GM12878 (cell line): ENCODE measurements at regions not wholly inside any gene's neighbourhood (a gene's known extent, or its start where the extent isn't known, plus 50 kb on each side); places are given as distances from the start of the nearest gene placed in this dataset.

Experiments
- ATAC-seq: fragments of 200-7000 bp; cut with Tn5 transposase; 3 replicates; pipeline ENCODE4 v1.9.1; 2020; ENCODE audit warnings: mild to moderate bottlenecking, moderate library complexity
- BruUV-seq: library from RNA; stranded (reverse); fragments of 400-500 nt; replicated peaks from 2 replicates; lab custom pipeline; 2021; lab: Mats Ljungman, UMichigan
- CTCF ChIA-PET: fragments of 300-600 bp; sonication (Branson Sonifier 250); formaldehyde crosslinking; extraction: SDS; loops from one replicate; lab custom pipeline; 2021; ENCODE audit warnings: inconsistent platforms; lab: Yijun Ruan, JAX
- POLR2A ChIA-PET: fragments of 350-600 bp; formaldehyde crosslinking; extraction: SDS; loops from one replicate; lab custom pipeline; 2021; ENCODE audit warnings: inconsistent platforms; lab: Charles Lee
- RAD21 ChIA-PET: fragments of 300-600 bp; sonication (Branson Sonifier 250); formaldehyde crosslinking; loops from one replicate; lab custom pipeline; 2023; ENCODE audit warnings: antibody characterized with exemption; ENCODE audit not compliant: unreplicated experiment; lab: Charles Lee
- SMC1A ChIA-PET: fragments of 300-600 bp; sonication (Branson Sonifier 250); formaldehyde crosslinking; loops from one replicate; lab custom pipeline; 2023; ENCODE audit not compliant: unreplicated experiment, uncharacterized antibody; lab: Charles Lee
- DNase-seq: peaks from one replicate; pipeline ENCODE4 v3.0.0-alpha.2; 2011; ENCODE audit warnings: low read depth, low spot score
- FAIRE-seq: peaks from 3 replicates; lab custom pipeline; 2011; peaks lifted over from hg19 to GRCh38; lab: Jason Lieb, UNC
- H2AFZ ChIP-seq: 2 replicates; pipeline ENCODE4 v1.6.0; 2011; ENCODE audit warnings: low read depth, low read length, control low read depth; ENCODE audit not compliant: control insufficient read depth
- H3K27ac ChIP-seq: 2 replicates; pipeline ENCODE4 v1.5.1; 2011; ENCODE audit warnings: control low read depth; ENCODE audit not compliant: control insufficient read depth, insufficient read depth
- H3K27me3 ChIP-seq, 2 experiments: replicated peaks in 1 of 2; 2 replicates each; pipeline versions ENCODE4 v1.6.0 to v1.6.1; 2011; ENCODE audit warnings: low read length in 1 of 2; ENCODE audit not compliant: control insufficient read depth in 2 of 2, insufficient read depth in 2 of 2
- H3K36me3 ChIP-seq, 2 experiments: 2 replicates each; pipeline ENCODE4 v1.5.1; 2011; ENCODE audit warnings: low read length in 1 of 2; ENCODE audit not compliant: control insufficient read depth in 2 of 2, insufficient read depth in 2 of 2
- H3K4me1 ChIP-seq: 2 replicates; pipeline ENCODE4 v1.6.1; 2011; ENCODE audit warnings: mild to moderate bottlenecking, low read length, moderate library complexity, mixed read lengths; ENCODE audit not compliant: control insufficient read depth, insufficient read depth
- H3K4me2 ChIP-seq: 2 replicates; pipeline ENCODE4 v1.6.0; 2011; ENCODE audit warnings: control low read depth; ENCODE audit not compliant: control insufficient read depth, insufficient read depth
- H3K4me3 ChIP-seq: fragments of 200-600 bp; sonication (generic); 2 replicates; pipeline ENCODE4 v1.5.1; 2016
- H3K79me2 ChIP-seq: 2 replicates; pipeline ENCODE4 v1.6.0; 2011; ENCODE audit warnings: low read length; ENCODE audit not compliant: control insufficient read depth, insufficient read depth
- H3K9ac ChIP-seq: 2 replicates; pipeline ENCODE4 v1.8.0; 2011; ENCODE audit warnings: low read length, control low read depth, mixed read lengths; ENCODE audit not compliant: control insufficient read depth, insufficient read depth
- H3K9me3 ChIP-seq: replicated peaks from 3 replicates; pipeline ENCODE4 v1.5.1; 2011; ENCODE audit warnings: mild to moderate bottlenecking, low read length; ENCODE audit not compliant: control insufficient read depth, insufficient read depth
- H4K20me1 ChIP-seq: 2 replicates; pipeline ENCODE4 v1.6.0; 2011; ENCODE audit not compliant: control insufficient read depth, insufficient read depth
- ATF3 ChIP-seq: IDR thresholded peaks from 2 replicates; pipeline ENCODE4 v1.6.1; 2011; ENCODE audit warnings: low read depth, mild to moderate bottlenecking, low read length, moderate library complexity, borderline replicate concordance; ENCODE audit errors: extremely low read depth
- E2F4 ChIP-seq: IDR thresholded peaks from 2 replicates; pipeline ENCODE4 v1.6.1; 2012; ENCODE audit warnings: low read depth, low read length, improper control_type of control experiment
- EGR1 ChIP-seq, 2 experiments: IDR thresholded peaks; 1 replicate in 1 of 2; 2 replicates in 1 of 2; pipeline ENCODE4 v1.6.1; 2011 to 2012; ENCODE audit warnings: low read depth in 2 of 2, low read length in 2 of 2, borderline replicate concordance in 1 of 2, mild to moderate bottlenecking in 1 of 2, moderate library complexity in 1 of 2
- KDM1A ChIP-seq: fragments of 200-600 bp; sonication (generic); IDR thresholded peaks from 2 replicates; pipeline ENCODE4 v1.6.1; 2016; ENCODE audit warnings: borderline replicate concordance
- LARP7 ChIP-seq: fragments of 450-650 bp; IDR thresholded peaks from 2 replicates; pipeline ENCODE4 v1.6.1; 2017; ENCODE audit warnings: mild to moderate bottlenecking
- PAX8 ChIP-seq: fragments of 450-650 bp; IDR thresholded peaks from 2 replicates; pipeline ENCODE4 v1.6.1; 2017; ENCODE audit warnings: mild to moderate bottlenecking, moderate library complexity
- SUPT20H ChIP-seq: IDR thresholded peaks from 2 replicates; pipeline ENCODE4 v1.6.1; 2011; ENCODE audit warnings: low read depth, mild to moderate bottlenecking, low read length, moderate library complexity, borderline replicate concordance; ENCODE audit not compliant: control insufficient read depth
- ZNF207 ChIP-seq: fragments of 450-650 bp; IDR thresholded peaks from 2 replicates; pipeline ENCODE4 v1.6.1; 2014; ENCODE audit warnings: antibody characterized with exemption, mild to moderate bottlenecking, borderline replicate concordance
- ZNF384 ChIP-seq: IDR thresholded peaks from 2 replicates; pipeline ENCODE4 v1.6.1; 2012; ENCODE audit warnings: low read depth, mild to moderate bottlenecking, low read length, improper control_type of control experiment, borderline replicate concordance
- WGBS: methylation state at CpG from one replicate; pipeline ENCODE4 v1.1.6; 2016; ENCODE audit warnings: low lambda C conversion rate; ENCODE audit not compliant: insufficient replicate concordance, insufficient coverage; ENCODE audit errors: missing lambda C conversion rate; 5-methylcytosine and 5-hydroxymethylcytosine counted together
- in situ Hi-C: fragments of 300-500 bp; cut with MboI; formaldehyde crosslinking; loops from 9 replicates; pipeline ENCODE4 v1.14.3; 2018; ENCODE audit warnings: mixed read lengths
- intact Hi-C: fragments of 100-400 bp; cut with micrococcal nuclease; formaldehyde crosslinking; loops from one replicate; pipeline ENCODE4 v1.14.2; 2022; ENCODE audit not compliant: unreplicated experiment
- TF ChIP-seq, protein P1 (sequence below): IDR thresholded peaks from 2 replicates; pipeline ENCODE4 v1.6.1; 2011; ENCODE audit warnings: low read depth, low read length, improper control_type of control experiment, borderline replicate concordance
- TF ChIP-seq, protein P2 (sequence below): fragments of 450-650 bp; formaldehyde crosslinking; IDR thresholded peaks from 2 replicates; pipeline ENCODE4 v1.4.0; 2020; ENCODE audit warnings: mild to moderate bottlenecking, moderate library complexity

GRCh38 chr15:72932472-72932871, 119.8 kb upstream of the NEO1 start:
- Histone ChIP-seq H3K4me2 (no peak overlapping the region), H4K20me1 (no peaks in the 10 kb centered on the region), H3K27ac (no peak overlapping the region), H3K9me3 (no peaks in the 10 kb centered on the region), H3K4me3 (no peak overlapping the region), H3K4me1 (no peaks in the 10 kb centered on the region), H3K36me3 (no peaks in the 10 kb centered on the region), H2AFZ (no peak overlapping the region), H3K79me2 (no peaks in the 10 kb centered on the region), H3K9ac (no peak overlapping the region), H3K27me3 (no peaks in the 10 kb centered on the region; a peak in 1 of 4 replicates)
- in situ Hi-C loops = no loop called here
- intact Hi-C loops = no loop called here
- SMC1A ChIA-PET = no interaction called here
- POLR2A ChIA-PET = no interaction called here
- no TSS peak for BruUV-seq
- TF ChIP-seq, protein P1, sequence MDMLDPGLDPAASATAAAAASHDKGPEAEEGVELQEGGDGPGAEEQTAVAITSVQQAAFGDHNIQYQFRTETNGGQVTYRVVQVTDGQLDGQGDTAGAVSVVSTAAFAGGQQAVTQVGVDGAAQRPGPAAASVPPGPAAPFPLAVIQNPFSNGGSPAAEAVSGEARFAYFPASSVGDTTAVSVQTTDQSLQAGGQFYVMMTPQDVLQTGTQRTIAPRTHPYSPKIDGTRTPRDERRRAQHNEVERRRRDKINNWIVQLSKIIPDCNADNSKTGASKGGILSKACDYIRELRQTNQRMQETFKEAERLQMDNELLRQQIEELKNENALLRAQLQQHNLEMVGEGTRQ = no peak
- TF ChIP-seq SUPT20H (no peak), E2F4 (no peak), EGR1 (IDR thresholded peaks at IDR 0.05; ENCODE audit: borderline replicate concordance in 1 of 2, low read depth in 2 of 2, low read length in 2 of 2) (no peak)
- CTCF ChIA-PET = interaction anchor here (1.2 kb wide), 1 partner anchor 211 kb away, joined by 3 read pairs; no protein-coding TSS in a partner anchor
- WGBS = 46% methylated on average over 2 of the region's 3 CpGs
- ATAC-seq (no peak), DNase-seq (no peak), FAIRE-seq (no peak)
- RAD21 ChIA-PET = no interaction called here

GRCh38 chr15:72927451-72927850, 124.8 kb upstream of the NEO1 start:
- H3K4me1 ChIP-seq = no peaks in the 10 kb centered on the region
- no peak overlapping the region for H3K4me2 ChIP-seq
- ChIA-PET SMC1A (no interaction called here), RAD21 (no interaction called here), POLR2A (no interaction called here), CTCF (no interaction called here)
- no peak overlapping the region for H3K27ac ChIP-seq
- ATAC-seq = no peak
- no peaks in the 10 kb centered on the region for H3K79me2 ChIP-seq
- no TSS peak for BruUV-seq
- no peak overlapping the region for H3K4me3 ChIP-seq
- H4K20me1 ChIP-seq = no peaks in the 10 kb centered on the region
- no peaks in the 10 kb centered on the region for H3K27me3 ChIP-seq
- no peaks in the 10 kb centered on the region for H3K9me3 ChIP-seq
- DNase-seq = no peak
- no peaks in the 10 kb centered on the region for H3K36me3 ChIP-seq
- no peak overlapping the region for H3K9ac ChIP-seq
- in situ Hi-C loops = no loop called here
- intact Hi-C loops = no loop called here
- FAIRE-seq = no peak
- WGBS = 97% methylated on average over 2 of the region's 2 CpGs
- no peak overlapping the region for H2AFZ ChIP-seq
- TF ChIP-seq PAX8 = no peak
- no peak for TF ChIP-seq ZNF384
- no peak for TF ChIP-seq LARP7
- TF ChIP-seq, protein P2, sequence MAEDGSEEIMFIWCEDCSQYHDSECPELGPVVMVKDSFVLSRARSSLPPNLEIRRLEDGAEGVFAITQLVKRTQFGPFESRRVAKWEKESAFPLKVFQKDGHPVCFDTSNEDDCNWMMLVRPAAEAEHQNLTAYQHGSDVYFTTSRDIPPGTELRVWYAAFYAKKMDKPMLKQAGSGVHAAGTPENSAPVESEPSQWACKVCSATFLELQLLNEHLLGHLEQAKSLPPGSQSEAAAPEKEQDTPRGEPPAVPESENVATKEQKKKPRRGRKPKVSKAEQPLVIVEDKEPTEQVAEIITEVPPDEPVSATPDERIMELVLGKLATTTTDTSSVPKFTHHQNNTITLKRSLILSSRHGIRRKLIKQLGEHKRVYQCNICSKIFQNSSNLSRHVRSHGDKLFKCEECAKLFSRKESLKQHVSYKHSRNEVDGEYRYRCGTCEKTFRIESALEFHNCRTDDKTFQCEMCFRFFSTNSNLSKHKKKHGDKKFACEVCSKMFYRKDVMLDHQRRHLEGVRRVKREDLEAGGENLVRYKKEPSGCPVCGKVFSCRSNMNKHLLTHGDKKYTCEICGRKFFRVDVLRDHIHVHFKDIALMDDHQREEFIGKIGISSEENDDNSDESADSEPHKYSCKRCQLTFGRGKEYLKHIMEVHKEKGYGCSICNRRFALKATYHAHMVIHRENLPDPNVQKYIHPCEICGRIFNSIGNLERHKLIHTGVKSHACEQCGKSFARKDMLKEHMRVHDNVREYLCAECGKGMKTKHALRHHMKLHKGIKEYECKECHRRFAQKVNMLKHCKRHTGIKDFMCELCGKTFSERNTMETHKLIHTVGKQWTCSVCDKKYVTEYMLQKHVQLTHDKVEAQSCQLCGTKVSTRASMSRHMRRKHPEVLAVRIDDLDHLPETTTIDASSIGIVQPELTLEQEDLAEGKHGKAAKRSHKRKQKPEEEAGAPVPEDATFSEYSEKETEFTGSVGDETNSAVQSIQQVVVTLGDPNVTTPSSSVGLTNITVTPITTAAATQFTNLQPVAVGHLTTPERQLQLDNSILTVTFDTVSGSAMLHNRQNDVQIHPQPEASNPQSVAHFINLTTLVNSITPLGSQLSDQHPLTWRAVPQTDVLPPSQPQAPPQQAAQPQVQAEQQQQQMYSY (CRISPR knock-in tag) = no peak
- no peak for TF ChIP-seq KDM1A
- TF ChIP-seq ZNF207 = no peak
- no peak for TF ChIP-seq ATF3
